Smooth muscle cell (in vitro differentiated cells): ENCODE measurements at regions not wholly inside any gene's neighbourhood (a gene's known extent, or its start where the extent isn't known, plus 50 kb on each side); places are given as distances from the start of the nearest gene placed in this dataset.

Experiments
- DNase-seq: peaks from one replicate; lab custom pipeline; 2025; ENCODE audit not compliant: unreplicated experiment; lab: John Stamatoyannopoulos, UW
- H2AFZ ChIP-seq: fragments of 200-600 bp; sonication (generic); 2 replicates; pipeline ENCODE4 v1.6.0; 2016; ENCODE audit warnings: antibody characterized with exemption, low read depth, mild to moderate bottlenecking
- H3F3A ChIP-seq: fragments of 200-600 bp; sonication (generic); 2 replicates; pipeline ENCODE4 v1.6.0; 2017; ENCODE audit warnings: antibody characterized with exemption, low read depth
- H3K27ac ChIP-seq: fragments of 200-600 bp; sonication (generic); 2 replicates; pipeline ENCODE4 v1.5.1; 2016; ENCODE audit warnings: low read depth, mild to moderate bottlenecking
- H3K27me3 ChIP-seq: fragments of 200-600 bp; sonication (generic); 2 replicates; pipeline ENCODE4 v1.6.1; 2016; ENCODE audit warnings: low read depth, mild to moderate bottlenecking
- H3K36me3 ChIP-seq: fragments of 200-600 bp; sonication (generic); 2 replicates; pipeline ENCODE4 v1.5.1; 2016; ENCODE audit warnings: low read depth
- H3K4me1 ChIP-seq: fragments of 200-600 bp; sonication (generic); 2 replicates; pipeline ENCODE4 v1.5.1; 2016; ENCODE audit warnings: low read depth
- H3K4me2 ChIP-seq: fragments of 200-600 bp; sonication (generic); 2 replicates; pipeline ENCODE4 v1.6.0; 2016; ENCODE audit warnings: mild to moderate bottlenecking
- H3K4me3 ChIP-seq: fragments of 200-600 bp; sonication (generic); 2 replicates; pipeline ENCODE4 v1.5.1; 2016; ENCODE audit warnings: mild to moderate bottlenecking
- H3K79me2 ChIP-seq: fragments of 200-600 bp; sonication (generic); 2 replicates; pipeline ENCODE4 v1.6.0; 2016; ENCODE audit warnings: low read depth, mild to moderate bottlenecking
- H3K9ac ChIP-seq: fragments of 200-600 bp; sonication (generic); 2 replicates; pipeline ENCODE4 v1.6.0; 2016; ENCODE audit warnings: low read depth
- H3K9me3 ChIP-seq: fragments of 200-600 bp; sonication (generic); replicated peaks from 2 replicates; pipeline ENCODE4 v1.5.1; 2016; ENCODE audit warnings: low read depth
- H4K20me1 ChIP-seq: fragments of 200-600 bp; sonication (generic); 2 replicates; pipeline ENCODE4 v1.6.0; 2016; ENCODE audit warnings: low read depth
- WGBS: methylation state at CpG from one replicate; pipeline ENCODE4 v1.1.7; 2016; ENCODE audit warnings: low lambda C conversion rate; 5-methylcytosine and 5-hydroxymethylcytosine counted together
- TF ChIP-seq, protein P1 (sequence below): fragments of 200-600 bp; sonication (generic); IDR thresholded peaks from 2 replicates; pipeline ENCODE4 v1.5.1; 2017; ENCODE audit warnings: borderline replicate concordance, mild to moderate bottlenecking, antibody characterized with exemption; ENCODE audit not compliant: insufficient read depth, poor library complexity, severe bottlenecking

DNA sequence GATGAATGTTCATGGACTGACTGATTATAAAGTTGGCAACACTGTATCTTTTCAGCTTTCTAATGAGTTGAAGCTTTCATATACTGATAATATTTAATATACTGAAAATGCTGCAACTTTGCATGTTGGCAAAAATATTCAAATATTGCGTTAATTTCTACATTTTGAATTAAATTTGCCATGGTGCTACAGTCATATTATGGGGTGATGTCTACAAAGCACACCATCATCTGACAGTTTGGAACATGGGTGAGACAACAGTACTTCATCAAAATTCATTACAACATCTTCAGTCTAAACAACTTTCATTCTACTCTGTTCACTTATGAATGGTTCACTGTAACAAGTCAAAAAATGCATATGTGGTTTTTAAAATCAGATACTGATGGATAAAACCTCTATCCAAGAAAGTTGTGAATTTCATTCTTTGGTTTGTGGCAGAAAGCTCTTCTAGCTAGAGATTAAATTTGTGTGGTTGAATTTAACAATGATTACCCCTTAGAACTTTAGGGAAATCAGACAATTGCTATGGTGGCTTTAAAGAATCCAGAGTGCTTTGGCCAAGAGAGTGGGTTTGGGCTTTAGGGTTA is 136.4 kb downstream of the TMEM26 start:
- no peaks in the 10 kb centered on the region for H4K20me1 ChIP-seq
- no peaks in the 10 kb centered on the region for H3K9me3 ChIP-seq
- H3K36me3 ChIP-seq: no peaks in the 10 kb centered on the region
- no peak for DNase-seq
- H3K4me1 ChIP-seq: no peaks in the 10 kb centered on the region
- H3K9ac ChIP-seq: no peak overlapping the region
- no peak overlapping the region for H3K4me3 ChIP-seq
- H3K27me3 ChIP-seq: no peaks in the 10 kb centered on the region
- TF ChIP-seq, protein P1, sequence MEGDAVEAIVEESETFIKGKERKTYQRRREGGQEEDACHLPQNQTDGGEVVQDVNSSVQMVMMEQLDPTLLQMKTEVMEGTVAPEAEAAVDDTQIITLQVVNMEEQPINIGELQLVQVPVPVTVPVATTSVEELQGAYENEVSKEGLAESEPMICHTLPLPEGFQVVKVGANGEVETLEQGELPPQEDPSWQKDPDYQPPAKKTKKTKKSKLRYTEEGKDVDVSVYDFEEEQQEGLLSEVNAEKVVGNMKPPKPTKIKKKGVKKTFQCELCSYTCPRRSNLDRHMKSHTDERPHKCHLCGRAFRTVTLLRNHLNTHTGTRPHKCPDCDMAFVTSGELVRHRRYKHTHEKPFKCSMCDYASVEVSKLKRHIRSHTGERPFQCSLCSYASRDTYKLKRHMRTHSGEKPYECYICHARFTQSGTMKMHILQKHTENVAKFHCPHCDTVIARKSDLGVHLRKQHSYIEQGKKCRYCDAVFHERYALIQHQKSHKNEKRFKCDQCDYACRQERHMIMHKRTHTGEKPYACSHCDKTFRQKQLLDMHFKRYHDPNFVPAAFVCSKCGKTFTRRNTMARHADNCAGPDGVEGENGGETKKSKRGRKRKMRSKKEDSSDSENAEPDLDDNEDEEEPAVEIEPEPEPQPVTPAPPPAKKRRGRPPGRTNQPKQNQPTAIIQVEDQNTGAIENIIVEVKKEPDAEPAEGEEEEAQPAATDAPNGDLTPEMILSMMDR: no peak
- 91% methylated on average over 1 of the region's 1 CpG for WGBS
- H3K79me2 ChIP-seq: no peaks in the 10 kb centered on the region
- H2AFZ ChIP-seq: no peak overlapping the region
- no peak overlapping the region for H3K4me2 ChIP-seq
- H3K27ac ChIP-seq: no peak overlapping the region
- no peaks in the 10 kb centered on the region for H3F3A ChIP-seq

DNA sequence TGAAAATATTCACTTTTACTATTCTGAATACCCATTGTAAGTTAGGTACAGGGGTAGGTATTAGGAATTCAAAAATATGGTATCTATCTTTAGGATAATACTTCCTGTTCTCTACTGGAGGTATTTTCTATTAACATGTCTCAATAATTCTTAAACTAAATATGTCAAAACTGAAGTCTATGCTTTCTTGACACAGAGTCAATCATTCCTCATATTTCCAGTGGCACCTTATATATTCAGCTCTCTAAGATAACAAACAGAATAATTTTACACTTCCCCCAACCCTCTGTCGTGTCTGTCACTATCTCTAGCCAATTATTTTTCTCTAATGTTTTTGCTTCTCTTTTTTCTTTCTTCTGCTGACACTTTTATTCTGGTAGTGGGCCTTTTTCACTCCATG is 138.9 kb downstream of the TMEM26 start:
- 94% methylated on average over 1 of the region's 1 CpG for WGBS
- Histone ChIP-seq H3K4me1 (no peaks in the 10 kb centered on the region), H3F3A (no peaks in the 10 kb centered on the region), H3K27me3 (no peaks in the 10 kb centered on the region), H3K79me2 (no peaks in the 10 kb centered on the region), H3K27ac (peak overlapping the region; percentile 50), H3K9me3 (no peaks in the 10 kb centered on the region), H4K20me1 (no peaks in the 10 kb centered on the region), H3K9ac (no peak overlapping the region), H3K4me2 (no peak overlapping the region), H3K4me3 (no peak overlapping the region), H2AFZ (no peak overlapping the region), H3K36me3 (no peaks in the 10 kb centered on the region)
- no peak for DNase-seq
- TF ChIP-seq, protein P1: no peak

DNA sequence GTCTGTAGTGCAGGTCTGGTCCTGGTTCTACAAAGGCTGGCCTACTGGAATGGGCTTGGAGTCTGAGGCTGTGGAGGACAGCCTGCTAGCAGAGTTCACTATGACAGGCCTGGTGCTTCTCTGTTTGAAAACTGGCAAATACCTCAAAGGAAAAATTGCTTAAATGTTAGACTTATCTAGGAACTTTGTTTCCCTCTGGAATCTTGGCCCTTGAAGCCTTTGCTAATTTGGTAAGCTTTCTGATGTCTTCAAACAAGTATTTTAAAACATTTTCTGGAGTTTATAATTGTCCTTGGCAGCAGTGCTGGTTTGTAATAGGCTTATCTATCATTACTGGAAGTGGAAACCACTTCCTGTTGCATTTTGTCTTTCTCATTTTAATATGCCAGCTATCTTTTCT is 139.7 kb downstream of the TMEM26 start:
- TF ChIP-seq, protein P1: no peak
- Histone ChIP-seq H3K4me1 (no peaks in the 10 kb centered on the region), H2AFZ (peak overlapping the region; percentile 49), H3K4me2 (peak overlapping the region; percentile 2), H3K36me3 (no peaks in the 10 kb centered on the region), H3K27ac (peak overlapping the region; percentile 50), H3K27me3 (no peaks in the 10 kb centered on the region), H3K9ac (no peak overlapping the region), H3K9me3 (no peaks in the 10 kb centered on the region), H3K4me3 (no peak overlapping the region), H3K79me2 (no peaks in the 10 kb centered on the region), H3F3A (no peaks in the 10 kb centered on the region), H4K20me1 (no peaks in the 10 kb centered on the region)
- no peak for DNase-seq

DNA sequence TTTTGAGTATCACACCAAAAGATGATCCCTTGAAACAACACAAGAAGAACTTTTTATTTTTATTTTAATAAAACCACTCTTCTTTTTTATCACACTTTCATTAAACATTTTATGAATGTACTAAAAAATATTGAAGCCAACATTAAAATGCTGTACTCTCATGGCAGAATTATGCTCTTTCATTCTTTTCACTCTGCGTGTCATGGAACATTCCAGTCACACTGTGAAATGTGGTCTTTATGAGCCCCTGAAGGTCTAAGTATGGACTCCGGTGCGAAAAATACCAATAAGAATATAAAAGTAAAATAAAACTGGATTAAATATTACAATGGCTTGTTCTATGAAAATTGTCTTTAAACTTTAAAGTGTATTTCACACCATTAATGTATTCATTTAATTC is 148.4 kb downstream of the TMEM26 start:
- DNase-seq: no peak
- Histone ChIP-seq H4K20me1 (no peaks in the 10 kb centered on the region), H3K4me3 (no peak overlapping the region), H2AFZ (peak overlapping the region; percentile 91), H3K27me3 (no peaks in the 10 kb centered on the region), H3K9ac (peak overlapping the region; percentile 32), H3K4me2 (no peak overlapping the region), H3K27ac (peak overlapping the region; percentile 42), H3K9me3 (no peaks in the 10 kb centered on the region), H3K36me3 (no peaks in the 10 kb centered on the region), H3F3A (no peaks in the 10 kb centered on the region), H3K79me2 (no peaks in the 10 kb centered on the region), H3K4me1 (no peaks in the 10 kb centered on the region)
- TF ChIP-seq, protein P1: no peak
- 87% methylated on average over 3 of the region's 3 CpGs for WGBS
